HG03520 (cell line): ENCODE measurements at regions not wholly inside any gene's neighbourhood (a gene's known extent, or its start where the extent isn't known, plus 50 kb on each side); places are given as distances from the start of the nearest gene placed in this dataset.

Experiments
- ATAC-seq: cut with Tn5 transposase; IDR thresholded peaks from one replicate; pipeline ENCODE4 v1.9.1; 2021; ENCODE audit warnings: mild to moderate bottlenecking, moderate library complexity; ENCODE audit not compliant: unreplicated experiment

DNA sequence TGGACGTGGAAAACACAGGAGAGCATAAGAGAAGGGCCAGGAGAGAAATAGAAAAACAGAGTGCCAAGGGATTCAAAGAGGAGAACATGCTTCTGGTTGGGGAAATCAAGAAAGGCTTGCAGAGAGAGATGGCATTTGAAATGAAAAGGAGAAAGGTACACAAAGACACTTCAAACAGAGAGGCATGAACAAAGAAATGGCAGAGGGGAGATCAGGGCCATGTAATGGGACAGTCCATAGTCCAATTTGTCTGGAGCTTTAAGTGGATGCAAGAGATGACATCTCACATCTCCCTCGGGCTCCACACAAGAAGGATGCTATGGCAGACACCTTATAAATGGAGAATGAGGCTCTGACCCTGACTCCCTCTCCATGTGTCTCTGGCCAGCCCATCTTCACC is 331.1 kb downstream of the MLLT3 start:
- ATAC-seq, result no peak

DNA sequence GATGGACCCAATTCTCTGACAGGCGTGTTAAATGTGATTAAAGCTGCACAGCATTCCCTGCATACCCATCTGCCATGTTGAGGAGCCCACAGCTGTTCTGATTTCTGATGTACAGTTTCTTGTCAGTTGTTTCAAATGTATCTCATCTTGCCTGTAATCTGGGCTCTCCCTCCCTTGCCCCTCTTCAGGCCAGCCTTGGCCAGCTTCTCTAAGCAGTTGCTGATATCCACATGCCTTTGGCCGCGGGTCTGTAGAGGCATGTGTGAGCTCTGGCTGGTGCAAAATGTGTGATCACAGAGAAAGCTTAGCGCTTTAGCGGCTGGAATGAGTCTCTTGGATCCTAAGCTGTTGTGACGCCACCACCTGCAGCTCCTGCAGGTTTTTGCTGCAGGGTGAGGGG is 332.0 kb downstream of the MLLT3 start:
- ATAC-seq, result no peak

DNA sequence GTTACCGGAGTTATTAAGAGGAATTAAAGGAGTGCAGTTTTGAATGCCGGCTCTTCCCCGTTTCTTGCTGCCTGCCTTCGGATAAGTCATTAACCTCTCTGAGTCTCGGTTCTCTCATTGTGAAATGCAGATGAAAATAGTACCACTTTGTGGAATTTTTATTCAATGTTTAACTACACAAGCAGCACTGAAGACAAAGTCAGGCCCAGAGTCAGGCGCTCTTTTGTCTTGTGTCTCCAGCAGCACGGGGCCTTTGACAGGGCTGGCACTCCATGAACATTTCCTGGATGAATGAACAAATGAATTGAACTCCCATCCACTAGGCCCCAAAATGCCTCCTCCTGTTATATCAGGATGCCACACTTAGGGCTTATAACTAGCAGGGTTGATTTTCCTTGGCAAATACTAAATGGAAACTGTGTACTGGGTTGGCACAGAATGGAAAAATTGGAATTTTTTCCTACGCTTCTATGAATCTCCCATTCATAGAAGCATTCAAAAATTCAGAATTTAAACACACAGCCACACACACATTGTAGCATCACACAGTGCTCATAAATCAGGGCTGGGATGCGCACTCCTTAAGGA is 332.8 kb downstream of the MLLT3 start:
- ATAC-seq, result no peak

DNA sequence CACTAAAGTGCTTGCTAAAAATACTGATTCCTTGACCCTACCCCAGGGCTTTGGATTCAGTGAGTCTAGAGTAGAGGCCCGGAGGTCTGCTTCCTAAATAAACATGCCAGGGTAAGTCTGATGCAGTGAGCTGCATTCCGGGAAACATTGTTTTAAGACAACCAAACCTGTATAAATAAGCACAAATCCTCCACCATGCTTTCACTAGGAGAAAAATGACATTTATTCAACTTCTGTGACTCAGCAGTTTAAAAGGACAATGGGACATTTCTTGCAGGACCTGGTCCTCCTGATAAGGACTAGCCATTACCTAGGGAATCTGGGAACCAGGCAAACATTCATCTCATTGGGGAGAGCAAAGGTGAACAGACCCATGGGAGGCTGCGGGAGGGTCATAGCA is 335.3 kb downstream of the MLLT3 start:
- ATAC-seq, result no peak

DNA sequence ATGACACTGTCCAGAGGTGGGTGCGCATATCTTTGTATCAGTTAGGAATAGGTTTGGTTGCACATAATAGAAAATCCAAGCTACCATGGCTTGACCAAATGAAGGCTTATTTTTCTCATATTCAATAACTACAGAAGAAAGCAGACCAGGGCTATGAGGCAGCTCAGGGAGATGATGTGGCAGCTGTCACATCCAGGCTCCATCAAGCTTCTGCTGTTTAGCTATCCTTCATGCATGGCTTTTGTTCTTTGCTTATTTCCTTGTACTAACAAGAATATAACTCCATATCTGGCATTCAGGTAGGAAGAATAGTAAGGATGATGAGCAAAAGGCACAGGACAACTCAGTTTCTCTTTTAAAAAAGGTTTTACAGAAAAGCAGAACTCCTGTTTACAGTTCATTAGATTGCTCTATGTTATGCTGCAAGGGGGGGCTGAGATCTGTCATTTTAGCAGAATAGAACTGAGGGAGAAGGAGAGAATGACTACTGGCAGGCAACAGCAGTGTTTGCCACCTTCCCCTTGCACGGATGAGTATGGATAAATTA is 336.1 kb downstream of the MLLT3 start:
- no peak for ATAC-seq

DNA sequence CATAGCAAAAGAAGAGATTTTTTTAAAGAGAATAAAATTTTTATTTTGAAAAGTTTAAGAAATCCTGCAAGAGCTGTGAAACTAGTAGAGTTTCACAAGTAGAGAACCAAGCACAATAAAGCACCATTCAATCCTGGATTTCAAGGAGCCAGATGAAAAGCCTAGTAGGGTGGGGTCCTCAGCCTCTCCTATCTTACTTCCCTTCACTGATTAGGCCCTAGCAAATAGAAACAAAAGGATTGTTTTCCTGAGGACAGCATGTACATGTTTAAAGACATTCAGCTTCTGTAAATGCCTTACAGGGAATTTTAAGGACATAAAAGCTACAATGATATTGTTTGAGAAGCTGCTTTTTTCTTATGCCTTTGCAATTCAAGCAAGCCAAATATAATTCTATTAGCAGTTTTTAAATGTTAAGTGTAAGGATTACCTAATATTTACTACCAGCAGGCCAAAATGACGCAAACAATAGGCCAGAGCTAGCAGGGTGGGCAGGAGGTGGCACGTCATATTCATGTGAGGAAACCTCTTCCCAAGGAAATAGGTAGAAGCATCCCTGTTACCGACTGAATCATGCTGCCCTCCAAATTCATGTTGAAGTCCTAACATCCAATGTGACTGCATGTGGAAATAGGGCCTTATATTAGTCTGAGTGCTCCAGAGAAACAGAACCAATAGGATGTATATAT is 337.6 kb downstream of the MLLT3 start:
- ATAC-seq, result no peak

DNA sequence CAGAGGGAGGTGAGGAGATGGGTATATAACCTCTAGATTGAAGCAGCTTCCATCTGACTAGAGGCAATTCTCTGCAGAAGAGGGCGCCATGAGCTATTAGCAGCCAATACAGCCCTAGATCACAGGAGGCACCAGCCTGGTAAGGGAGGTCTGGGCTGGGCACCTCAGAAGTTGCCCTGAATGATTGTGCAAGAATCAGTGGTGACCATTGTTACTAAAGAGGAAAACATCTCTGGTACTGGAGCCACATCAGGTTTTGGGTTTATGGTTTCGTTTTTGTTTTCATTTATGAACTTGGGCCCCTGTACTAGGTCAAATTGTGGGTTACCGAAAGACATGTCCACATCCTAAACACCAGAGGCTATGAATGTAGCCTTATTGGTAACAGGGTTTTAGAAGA is 342.0 kb downstream of the MLLT3 start:
- no peak for ATAC-seq

DNA sequence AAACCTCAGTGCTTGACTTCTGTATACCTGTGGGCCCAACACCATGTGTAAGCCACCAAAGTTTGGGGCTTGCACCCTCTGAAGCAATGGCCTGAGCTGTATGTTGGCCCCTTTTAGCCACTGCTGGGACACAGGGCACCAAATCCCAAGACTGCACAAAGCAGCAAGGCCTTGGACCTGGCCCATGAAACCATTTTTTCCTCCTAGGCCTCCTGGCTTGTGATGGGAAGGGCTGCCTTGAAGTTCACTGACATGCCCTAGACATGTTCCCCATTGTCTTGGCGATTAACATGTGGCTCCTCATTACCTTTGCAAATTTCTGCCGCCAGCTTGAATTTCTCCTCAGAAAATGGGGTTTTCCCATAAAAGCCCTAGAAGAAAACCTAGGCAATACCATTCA is 345.5 kb downstream of the MLLT3 start:
- ATAC-seq, result no peak

DNA sequence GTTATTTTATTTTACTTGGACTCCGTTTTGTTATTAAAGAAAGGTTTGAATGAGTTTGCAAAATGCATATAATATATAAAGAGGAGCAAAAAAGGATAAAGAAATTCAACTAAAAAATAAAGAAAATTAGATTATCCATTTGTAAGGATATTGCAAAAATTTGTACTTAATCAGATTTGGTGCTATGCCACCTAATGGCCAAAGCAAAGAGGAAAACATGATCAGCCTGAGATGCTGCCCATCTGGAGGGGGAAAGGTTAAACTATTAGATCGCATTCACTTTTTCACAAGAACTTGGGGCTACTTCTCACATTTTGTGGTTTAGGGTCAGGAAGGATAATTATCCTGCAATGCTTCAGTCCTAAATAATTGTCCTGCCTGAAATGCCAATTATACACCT is 350.6 kb downstream of the MLLT3 start:
- ATAC-seq, result no peak

DNA sequence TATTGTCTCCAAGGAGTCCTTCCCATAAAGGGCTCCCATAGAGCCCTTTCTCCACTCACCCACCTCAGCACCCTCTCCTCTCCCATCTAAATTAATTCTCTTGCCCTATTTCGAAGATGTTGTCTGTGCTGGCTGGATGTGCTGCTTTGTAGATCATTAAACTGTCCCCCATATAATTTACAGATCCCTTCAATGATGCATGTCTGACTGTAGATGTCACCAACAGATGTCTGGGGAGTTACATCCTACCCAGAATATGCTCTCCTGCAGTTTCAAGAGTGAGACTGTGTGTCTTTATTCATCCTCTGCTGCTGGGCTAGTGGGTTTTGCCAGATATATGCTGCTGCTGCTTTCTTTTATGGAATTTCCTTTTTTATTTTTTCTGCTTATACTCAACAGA is 351.2 kb downstream of the MLLT3 start:
- no peak for ATAC-seq

DNA sequence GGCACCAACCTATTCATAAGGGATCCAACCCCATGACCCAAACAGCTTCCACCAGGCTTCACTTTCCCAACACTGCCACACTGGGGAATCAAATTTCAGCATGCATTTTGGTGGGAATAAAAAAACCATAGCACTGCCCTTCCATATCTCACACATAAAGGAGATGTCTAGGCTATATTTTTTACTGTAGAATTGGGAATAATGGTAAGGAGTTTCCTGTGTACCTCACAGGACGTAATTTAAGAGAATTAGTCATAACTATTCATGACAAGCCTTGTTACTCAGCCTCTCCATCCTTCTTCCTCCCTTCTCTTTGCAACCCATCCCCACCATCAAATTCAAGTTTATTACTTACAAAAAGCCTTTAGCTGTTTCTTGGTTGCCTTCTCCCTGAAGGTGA is 352.1 kb downstream of the MLLT3 start:
- ATAC-seq, result no peak

DNA sequence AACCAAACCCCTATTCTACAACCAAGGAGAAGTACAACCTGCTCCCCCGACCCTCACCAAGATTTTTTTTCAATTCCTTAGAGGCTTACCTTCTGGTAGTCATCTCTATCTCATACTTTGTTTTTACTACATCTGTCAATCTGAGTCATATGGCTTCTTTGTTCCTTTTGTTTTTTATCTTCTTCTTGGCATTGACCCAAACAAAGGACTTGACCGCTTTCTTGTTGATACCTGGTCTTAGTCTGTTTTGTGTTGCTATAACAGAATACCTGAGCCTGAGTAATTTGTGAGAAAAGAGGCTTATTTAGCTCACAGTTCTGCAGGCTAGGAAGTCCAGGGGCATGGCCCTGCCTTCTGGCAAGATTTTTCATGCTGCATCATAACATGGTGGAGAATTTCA is 352.7 kb downstream of the MLLT3 start:
- ATAC-seq, result no peak

DNA sequence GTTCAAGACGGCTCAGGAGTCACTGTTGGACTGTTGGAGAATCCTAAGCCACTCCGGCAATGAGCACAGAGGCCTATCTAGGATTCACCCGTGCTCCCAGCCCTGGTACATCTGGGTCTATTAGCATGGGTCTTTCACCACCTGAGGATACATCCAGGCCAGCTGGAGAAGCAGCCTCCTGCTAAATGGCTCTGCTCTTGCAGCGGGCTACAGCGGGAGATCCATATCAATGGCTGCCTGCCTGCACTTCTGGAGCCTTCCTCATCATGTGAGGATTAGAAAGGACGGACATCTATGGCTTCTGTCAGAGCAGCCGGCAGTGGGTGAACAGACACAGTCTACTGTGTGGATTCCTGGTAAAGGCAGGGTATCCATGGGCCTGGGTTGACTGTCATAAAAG is 357.4 kb downstream of the MLLT3 start:
- ATAC-seq, result no peak

DNA sequence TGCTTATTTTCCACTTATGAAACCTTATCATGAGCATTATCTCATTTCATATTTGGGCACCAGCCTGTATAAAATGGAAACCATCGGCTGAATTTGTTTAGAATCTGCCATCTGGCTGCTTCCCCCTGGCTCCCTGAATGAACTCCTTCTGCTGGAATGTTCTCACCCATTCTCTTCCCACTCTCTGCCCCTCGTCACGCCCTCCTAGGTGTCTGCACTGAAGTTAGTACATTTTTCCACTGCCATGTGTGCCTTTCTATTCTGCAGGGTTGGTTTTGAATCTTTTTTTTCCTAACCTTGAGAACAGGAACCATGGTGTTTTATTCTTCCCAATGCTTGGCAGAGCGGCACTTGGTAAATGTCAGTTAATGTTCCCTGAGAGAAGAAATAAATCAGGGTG is 359.7 kb downstream of the MLLT3 start:
- no peak for ATAC-seq

DNA sequence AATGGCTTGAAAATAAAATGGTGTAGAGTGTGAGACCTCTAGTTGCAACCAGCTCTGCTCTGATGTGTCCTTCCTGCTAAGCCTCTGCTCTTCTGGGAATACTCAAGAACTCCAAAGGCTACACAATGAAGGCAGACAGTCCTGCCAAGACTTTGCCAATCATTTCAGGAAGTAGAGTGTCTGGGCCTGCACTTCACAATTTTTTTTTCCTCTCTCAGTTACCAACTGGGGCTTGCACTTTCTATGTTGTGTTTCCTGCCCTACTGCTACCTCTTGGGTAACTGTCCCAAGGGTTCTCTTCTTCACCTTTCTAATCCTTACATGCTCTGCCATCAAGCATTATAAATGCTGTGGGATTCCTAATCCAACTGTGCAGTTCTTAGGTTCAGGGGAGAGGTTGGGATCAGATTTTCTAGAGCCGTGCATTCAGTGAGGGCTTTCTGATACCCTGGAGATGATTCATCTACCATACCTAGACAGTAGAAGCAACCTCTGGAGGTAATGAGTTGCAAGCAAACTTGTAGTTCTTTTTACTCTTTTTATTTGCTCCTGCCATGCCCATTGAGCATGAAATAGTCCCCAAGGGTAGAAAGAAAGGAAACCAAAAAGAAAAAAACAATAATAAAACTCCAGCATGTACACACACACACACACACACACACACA is 365.9 kb downstream of the MLLT3 start:
- ATAC-seq, result no peak

DNA sequence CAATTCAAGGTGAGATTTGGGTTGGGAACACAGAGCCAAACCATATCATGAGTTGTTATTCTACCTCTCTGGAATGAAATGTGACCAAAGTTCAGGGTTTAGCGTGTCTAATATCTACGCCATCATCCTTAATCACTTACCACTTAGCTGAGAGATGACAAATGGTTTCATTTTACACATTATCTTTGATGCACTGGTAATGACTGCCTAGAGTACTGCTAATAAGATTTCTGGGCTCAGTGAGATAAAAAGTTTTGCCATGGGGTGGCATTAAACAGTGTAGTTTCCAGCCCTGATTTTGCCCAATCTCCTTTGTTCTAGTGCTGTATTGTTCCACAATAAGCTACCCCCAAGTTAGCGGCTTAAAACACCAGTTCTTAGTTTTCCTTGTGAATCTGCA is 367.2 kb downstream of the MLLT3 start:
- ATAC-seq, result no peak

DNA sequence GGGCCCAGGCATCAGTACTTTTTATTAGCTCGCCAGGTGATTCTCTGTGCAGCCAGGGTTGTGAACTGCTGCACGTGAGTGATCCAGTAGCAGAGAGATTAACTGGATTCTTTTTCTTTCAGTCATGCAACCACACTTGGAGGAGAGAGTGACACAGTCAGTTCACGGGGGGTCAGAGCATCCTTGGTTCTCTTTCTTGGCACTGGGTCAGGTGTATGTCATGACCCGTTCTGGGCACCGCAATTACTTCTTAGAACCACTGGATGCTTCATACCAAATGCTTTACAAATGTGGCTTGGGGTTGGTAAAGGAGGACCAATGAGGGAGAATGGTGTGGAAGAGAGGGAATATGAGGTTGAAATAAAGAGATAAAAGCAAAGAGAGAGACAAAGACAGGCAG is 368.7 kb downstream of the MLLT3 start:
- ATAC-seq, result no peak

DNA sequence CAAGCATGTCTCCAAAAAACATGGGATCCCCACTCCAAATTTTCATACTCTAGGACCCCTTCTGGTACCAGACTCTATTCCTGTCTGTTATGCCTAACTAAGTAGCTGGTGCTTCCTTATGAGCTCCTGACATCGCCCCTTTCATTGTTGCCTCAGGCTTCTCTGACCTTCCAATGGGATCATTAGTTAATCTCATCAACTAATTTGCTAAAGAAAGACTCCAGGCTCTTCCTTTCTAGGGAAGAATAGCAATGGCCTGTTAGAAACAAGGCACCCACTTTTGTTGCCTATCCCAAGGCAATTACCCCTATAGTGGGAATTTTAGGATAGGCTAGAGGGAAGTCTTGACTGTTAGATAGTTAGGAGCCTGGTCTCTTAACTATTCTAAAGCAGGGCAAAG is 369.5 kb downstream of the MLLT3 start:
- ATAC-seq, result no peak

DNA sequence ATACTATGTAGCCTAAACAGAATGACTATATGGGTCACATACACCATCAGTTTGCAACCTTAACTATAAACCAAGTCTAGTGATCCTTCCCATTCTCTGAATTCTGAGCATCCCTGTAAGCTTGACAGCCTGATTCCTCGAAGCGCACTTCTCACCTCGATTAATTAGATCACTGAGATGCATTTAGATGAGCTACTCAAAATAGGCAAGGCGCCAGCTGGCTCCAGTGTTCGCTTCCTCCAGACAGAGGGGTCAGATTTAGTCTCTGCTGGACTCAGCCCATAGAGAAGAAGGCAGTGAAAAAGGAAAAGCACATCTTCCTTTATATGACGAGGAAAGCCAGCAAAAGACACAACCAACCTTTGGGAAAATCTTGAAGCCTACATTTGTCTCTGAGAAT is 371.5 kb downstream of the MLLT3 start:
- ATAC-seq, result no peak

DNA sequence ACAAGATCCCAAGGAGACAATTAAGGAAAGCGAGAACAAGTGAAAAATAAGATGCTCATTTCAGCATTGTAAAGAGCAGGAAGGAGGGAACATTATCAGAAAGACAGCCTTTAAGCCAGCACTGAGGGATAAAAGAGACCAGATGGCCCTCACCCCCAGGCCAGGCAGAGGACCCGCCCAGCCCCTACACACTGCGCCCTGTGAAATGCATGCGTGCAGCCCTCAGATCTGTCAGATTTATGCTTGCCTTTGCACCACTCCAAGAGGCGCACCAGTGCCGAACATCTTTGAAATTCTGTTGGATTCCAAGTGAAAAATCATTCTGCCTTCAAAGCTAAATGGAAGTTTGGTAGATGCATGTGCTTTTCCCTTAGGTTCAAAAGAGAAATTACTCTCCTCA is 378.0 kb downstream of the MLLT3 start:
- no peak for ATAC-seq

DNA sequence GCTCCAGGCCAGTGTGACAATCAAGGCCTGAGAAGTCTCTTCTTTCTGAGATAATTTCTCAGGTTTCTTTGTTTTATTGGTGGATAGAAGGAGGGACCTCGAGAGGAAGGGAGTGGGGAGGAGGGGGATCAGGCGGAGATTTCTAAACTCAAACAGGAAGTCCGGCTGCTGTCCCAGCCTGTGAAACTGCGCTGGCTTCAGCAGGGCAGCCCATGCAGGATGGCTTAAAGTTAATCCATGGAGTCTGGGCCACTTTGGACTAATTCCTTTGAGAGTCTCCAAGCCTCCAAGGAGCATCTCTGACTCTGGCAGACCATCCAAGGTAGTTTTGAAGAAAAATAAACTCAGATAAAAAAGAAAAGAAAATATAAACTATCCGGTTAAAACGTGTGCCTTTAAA is 378.5 kb downstream of the MLLT3 start:
- no peak for ATAC-seq

DNA sequence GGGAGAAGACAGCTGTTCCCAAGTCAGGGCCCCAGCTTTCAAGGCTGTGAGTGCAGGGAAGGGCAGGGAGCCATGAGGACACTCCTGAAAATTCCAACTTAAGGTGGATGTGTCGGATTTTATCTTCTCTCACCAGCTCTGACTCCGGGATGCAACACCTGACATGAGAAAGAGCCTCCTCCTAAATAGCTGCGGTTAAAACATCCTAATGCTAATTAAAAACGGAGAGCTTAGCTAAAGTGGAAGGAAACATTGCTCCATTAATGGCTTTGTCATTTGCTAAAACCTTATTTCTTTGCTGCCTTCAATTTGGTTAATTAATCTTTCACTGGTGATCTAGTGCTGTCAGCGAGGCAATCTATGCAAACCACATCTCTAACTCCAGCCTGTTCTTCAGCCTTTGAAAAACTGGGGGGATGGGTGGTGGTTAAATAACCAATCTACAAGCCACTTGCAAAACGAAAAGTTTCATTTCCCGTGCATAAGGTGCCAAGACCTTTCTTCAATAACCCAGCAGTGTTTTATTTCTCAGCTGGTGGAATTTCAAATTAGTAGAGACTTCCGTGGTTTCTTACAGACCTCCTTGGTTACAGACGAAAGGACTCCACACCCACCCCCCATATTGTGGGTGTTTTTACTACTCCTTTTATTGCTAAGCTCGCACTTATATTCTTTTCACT is 379.6 kb downstream of the MLLT3 start:
- ATAC-seq, result peak; percentile 81
